CD4-positive, alpha-beta T cell treated with Interleukin-2 at 100 ng/mL for 4 hours (primary cell): ENCODE measurements at regions not wholly inside any gene's neighbourhood (a gene's known extent, or its start where the extent isn't known, plus 50 kb on each side); places are given as distances from the start of the nearest gene placed in this dataset.

ENCODE experiments used
- DNase-seq: peaks from one replicate; pipeline ENCODE4 v3.0.0-alpha.2; 2020; ENCODE audit warnings: low spot score

DNA sequence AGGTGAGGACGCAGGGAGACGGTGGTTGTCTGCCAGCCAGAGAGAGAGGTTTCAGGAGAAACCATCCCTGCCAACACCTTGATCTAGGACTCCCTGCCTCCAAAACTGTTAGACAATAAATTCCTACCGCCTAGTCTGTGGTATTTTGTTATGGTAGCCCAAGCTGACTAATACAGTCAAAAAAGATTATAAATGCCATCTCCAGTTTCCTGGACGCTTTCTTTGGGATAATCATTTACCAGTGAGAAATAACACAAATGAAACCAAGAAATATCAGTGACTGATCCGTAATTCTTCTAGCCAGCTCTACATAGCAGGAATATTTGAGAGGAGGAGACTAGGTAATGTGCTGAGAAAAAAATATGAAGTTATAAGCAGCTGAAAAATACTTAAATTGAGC is 707.8 kb upstream of the LMCD1 start:
- no peak for DNase-seq

DNA sequence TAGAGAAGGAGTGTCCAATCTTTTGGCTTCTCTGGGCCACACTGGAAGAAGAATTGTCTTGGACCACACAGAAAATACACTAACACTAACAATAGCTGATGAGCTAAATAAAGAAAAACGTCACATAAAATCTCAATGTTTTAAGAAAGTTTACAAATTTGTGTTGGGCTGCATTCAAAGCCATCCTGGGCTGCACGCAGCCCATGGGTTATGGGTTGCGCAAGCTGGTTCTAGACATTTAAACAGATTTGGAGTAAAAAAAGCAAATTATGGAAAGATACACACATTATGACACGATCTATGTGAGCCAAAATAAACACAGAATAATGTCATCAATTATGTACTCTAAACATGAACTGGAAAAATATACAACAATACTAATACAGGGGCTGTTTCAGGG is 703.3 kb upstream of the LMCD1 start:
- DNase-seq: no peak

DNA sequence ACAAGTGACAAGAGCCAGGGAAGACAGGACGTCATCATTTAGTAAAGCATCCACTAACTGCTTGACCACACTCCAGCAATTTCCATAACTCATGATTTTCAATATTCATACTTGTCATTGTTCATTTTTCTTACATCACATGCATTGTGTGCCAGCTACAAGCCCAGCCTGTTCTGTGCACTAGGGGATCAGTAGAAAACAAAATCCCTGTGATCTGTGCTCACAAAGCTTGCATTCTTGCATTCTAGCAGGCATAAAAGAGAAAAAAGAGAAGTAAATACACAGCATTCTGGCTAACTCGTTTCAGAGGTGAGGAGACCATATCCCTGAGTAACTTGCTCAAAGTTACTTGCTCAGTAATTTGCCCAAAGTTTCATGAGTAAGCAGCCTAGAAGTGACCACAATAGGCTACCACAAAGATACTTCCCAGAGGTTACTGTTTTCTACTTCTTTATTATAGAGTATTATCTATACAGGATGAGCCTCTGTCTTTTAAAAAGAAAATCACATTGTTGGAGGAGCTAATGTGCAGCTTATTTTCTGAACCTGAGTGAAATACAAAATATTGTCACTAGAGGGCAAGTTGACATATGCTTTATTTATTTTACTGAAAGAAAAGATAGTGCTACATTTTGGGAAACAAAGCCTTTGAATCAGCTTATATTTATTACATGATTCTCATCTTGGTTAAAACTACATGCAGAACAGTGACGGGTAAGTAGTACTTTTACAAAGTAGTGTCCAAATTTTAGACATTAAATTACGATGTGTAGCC is 701.4 kb upstream of the LMCD1 start:
- no peak for DNase-seq

DNA sequence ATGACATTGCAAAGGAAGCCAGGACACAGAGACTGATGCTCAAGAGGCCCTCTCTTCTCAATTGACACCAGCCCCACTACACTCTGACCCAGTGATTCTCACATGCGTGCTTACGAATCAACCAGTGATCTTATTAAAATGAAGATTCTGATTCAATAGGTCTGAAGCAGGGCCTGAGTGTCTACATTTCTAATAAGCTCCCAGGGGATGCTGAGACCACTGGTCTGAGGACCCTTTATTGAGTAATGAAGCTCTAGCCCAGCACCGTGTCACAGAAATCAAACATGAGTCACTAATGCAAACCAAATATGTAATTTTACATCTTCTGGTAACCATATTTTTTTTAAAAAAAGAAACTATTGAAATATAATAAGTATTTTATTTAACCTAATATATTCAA is 689.1 kb upstream of the LMCD1 start:
- DNase-seq: no peak

DNA sequence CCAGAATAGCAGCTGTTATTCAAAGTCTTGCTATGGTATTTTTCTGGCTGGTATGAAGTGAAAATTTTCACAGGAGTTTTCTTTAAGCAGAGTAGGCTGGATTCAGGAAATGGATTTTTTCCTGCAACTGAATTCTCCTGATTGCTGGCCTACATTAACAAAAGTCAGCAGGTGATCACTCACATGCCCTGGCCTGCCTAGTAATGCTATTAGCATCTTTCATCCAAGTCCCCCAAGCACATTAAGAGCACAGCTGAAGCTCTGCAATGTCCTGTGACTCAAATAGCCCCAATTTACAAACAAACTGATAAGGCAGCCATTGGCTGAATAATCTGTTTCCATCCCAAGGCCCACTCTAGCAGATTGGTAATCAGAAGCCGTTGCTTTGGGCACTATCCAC is 688.3 kb upstream of the LMCD1 start:
- DNase-seq: no peak

DNA sequence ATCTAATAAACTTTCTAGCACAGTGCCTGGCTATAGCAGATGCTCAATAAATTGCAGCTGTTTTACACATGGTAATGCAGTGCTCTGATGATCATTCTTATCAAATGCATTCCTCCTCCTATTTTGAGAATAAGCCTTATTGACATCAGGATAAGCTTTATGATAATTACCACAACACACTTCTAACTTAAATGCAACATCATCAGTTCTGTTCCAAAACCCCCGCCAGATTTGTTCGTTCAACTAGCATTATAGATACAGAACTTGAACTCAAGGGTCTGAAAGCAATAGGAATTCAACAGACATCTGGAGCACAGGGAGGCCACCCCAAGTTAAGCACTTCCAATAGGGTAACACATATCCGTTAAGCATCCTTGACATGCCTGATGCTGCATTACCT is 684.4 kb upstream of the LMCD1 start:
- no peak for DNase-seq

DNA sequence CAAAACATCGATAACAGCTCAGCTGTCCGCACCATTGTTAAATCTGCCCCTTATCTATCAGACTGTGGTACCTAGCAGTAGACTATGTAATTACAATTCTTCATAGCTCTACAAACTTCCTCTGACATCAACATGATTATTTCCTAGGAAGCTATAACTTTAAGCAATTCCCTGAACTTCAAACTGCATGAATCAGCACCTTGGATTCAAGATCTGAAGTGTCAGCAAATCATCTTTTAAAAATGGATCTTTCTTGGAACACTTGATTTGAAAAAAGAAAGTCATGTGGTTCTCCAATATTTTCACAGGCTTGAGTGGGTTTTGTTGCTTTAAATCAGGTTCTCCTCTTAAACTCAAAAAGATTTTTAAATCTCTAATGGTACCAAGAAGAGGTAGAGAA is 680.7 kb upstream of the LMCD1 start:
- no peak for DNase-seq

DNA sequence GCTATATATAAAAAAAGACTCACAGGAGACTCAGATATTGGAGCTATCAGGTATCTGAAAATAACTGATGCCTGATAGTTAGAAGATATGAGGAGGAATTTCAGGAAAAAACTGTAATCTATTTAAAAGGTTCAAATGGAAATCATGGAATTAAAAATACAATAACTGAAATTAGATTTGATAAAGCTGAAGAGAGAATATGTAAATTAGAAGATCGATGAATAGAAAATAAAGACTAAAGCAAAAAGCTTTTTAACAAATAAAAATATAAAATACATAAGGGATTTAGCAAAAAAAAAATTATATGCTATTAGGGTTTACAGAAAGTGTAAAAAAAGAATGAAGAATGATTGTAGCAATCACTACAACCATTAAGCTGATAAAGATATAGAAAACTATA is 679.8 kb upstream of the LMCD1 start:
- DNase-seq: no peak

DNA sequence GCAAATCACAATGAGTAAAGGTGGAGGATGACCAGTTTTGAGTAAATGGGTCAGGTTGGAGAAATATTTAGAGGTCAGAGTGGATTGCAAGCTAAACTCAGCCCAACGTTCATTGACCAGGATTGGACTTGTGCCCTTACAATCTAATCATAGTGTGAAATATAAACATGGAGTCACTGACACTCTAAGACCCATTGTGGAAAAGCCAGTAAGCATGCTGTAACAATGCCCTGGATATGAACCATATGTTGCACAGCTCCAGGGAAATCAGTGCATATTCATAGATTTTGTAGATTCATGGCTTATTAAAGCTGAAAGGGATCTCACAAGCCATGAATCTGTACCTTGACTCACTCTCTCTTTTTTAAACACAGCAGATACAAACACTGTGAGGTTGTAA is 660.2 kb upstream of the LMCD1 start:
- no peak for DNase-seq

DNA sequence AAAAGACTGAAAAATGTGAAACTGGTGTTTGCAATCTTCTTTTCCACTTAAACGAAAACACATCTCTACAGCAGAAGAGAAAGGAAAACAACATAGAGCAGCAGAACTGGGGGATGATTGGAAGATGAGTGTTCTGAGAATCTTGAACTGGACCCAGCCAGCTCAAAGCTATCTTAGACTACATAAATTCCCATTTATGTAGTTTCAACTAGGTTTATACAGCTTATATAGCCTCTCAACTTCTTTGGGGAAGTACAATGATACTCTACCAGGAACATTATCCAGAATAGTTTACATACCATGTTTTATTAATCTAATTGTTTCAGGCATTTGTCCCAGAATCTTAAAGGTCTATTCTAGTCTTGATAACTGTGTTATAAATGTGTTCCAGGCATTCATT is 658.2 kb upstream of the LMCD1 start:
- DNase-seq: no peak

DNA sequence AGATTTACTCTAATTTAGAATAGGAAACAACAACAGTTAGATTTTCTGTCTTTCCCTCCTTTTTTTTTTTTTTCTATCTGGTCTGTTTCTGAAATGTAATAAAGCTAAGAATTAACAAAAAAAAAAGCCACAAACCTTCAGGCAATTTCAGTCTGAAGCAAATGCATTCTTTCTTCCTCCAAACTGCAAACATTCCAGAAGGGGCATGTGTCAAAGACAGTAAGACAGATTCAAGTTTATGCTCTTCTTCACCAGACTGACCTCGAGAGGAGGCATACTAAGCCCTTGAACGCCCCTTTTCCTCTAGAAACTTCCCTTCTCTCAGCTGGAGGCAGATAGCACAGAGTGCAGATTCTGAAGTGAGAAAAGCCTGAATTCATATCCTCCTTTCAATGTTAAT is 654.6 kb upstream of the LMCD1 start:
- DNase-seq: no peak

DNA sequence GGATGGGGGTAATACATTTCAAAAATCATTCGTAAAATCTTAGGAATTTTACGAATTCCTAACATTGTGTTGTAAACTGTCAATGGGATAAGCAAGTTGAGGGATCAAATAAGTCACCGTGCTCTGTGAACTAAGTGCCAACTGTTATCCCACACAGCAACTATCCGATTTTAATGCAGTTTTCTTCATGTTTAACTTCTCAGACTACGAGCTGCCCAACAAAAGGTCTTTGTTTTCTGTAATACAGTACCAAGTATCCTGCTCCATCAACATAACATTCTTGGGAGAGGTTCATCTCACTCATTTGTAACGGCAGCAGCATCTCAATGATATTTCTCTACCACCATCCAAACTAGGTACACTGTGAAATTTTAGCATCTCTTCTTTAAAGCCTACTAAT is 654.1 kb upstream of the LMCD1 start:
- DNase-seq: no peak

DNA sequence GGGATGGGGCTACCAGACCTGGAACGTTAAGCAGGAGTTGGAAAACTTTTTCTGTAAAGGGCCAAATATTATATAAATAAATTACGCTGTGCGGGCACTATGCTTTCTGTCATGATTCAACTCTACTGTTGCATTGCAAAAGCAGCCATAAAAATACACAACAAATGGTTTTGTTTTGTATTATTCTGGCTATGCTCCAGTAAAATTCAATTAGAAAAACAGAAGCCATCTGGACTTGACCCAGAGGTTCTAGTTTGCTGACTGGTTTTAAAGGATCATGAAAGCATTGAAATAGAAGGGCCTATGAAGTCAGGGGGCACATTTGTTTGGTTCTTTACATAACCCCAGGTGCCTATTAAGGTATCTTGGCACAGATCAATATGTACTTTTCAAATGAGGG is 647.4 kb upstream of the LMCD1 start:
- DNase-seq: no peak

DNA sequence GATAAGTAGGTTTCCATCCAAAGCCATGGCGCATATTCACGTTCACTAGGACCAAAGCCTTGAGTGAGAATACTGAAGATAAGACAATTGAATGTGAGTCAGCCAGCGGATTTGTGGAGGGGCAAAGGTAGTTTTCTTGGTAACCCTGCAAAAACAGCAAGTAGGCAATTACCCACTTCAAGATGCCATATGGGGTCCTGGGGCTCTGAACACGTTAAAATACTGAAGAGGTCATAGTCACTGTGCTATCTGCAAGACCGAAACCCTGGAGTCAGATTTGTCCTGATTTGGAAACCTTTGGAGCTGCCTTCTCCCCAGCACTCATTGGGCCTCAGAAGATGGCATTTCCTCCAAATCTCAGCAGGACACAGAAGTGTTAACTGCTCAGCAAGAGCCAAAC is 646.9 kb upstream of the LMCD1 start:
- DNase-seq: no peak

DNA sequence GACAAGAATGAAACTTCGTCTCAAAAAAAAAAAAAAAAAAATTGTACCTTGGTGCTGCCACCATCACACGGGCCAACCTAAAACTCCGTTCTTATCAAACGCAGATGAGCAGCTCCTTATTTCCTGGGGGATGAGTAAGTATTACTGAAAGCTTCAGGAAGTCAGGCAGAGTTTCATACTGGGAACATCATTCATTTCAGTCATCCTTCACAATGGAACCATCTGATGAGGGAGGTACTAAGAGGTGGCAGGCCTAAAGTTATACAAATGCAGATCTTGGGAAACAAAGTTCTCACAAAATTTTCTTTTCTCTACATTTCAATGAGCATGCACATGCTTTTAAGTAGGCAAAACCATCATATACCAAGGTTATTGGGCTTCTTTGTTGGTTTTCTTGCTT is 636.0 kb upstream of the LMCD1 start:
- no peak for DNase-seq

DNA sequence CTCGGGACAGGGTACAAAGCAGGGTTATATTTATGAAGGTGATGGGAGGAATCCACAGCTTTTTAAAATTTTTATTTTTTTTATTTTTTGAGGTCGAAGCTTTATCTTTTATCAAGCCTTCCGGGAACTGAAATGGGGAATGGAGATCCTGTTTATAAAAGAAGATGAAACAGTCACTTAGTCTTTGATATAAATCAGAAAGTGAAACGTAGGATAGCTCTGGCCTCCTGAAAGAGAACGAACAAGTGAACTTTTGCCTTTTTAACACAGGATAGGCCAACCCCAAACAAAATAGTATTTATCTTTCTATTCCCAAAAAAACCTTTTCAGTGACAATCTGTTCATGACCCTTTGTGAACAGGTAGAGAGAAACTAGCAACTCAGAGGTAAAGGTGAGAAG is 634.0 kb upstream of the LMCD1 start:
- DNase-seq: no peak

DNA sequence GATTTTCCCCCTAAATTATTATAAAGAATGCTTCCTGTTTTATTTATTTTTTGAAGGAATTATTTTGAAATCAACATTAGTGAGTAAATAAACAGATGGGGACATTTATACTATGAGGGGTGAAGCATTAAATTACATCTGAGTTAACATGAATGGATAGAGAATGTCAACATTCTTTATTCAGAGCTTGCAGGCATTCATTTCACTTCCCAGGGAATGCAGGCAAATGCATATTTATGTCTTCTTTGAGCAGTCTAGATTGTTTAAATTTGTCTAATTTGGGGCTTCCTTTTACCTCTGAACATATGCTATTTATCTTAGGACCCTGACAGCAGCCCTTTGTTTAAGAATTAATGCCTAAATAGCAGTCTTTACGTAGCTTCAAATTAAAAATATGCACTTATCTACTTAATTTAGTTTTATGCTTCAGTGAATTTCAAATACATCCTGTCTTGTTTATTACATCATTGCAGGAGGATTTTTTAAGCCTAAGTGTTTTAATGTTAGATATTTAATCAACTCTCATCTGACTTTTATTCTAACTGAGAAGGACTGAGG is 630.5 kb upstream of the LMCD1 start:
- DNase-seq: no peak

DNA sequence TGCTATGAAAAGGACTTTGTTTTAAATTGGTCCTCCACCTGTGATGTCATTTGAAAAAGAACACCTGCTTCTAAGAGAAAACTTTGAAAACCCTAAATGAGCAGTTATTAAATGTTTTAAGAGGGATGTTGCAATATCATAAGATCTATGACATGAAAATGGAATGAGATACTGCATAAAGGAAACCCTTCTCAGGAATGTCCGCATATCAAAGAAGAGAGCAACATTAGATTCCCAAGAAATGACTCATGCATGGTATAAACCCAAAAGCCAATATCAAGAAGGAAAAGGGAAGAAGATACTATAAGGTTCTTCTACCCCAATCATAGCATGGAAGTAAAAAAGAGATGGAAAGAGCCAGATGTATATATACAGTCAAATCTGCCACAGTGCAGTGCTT is 627.5 kb upstream of the LMCD1 start:
- no peak for DNase-seq

DNA sequence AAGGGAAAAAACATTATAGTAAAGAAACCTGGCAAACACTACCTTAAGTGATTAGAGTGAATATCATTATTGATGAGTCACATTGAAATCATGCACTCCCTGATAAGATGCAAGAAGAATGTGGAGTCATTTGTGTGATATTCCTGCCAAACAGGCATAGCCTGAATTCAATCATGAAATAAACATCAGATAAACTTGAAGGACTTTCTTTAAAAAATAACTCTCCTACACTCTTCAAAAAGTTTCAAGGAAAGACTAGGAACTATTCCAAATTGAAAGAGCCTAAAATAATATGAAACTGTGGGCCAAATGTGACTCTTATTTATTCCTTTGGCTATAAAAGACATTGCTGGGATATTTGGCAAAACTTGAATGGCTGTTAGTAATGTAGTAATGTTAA is 625.7 kb upstream of the LMCD1 start:
- no peak for DNase-seq

DNA sequence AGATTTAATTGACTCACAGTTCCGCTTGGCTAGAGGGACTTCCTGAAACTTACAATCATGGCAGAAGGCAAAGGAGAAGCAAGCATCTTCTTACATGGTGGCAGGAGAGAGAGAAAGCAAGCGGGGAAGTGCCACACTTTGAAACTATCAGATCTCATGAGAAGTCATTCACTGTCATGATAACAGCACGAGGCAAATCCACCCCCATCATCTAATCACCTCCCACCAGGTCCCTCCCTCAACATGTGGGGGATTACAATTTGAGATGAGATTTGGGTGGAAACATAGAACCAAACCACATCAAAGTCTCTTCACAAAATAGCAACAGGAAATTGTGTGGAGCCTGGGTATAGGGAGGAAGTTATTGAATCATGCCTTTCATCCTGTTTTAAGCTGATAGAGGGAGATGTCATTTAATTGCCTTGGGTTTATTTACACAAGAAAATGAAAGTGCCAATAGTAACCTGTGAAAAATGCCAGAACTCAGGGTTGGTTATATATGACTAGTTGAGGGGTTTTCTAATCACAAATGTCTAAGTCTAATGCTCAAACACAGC is 624.8 kb upstream of the LMCD1 start:
- peak; percentile 56 for DNase-seq

DNA sequence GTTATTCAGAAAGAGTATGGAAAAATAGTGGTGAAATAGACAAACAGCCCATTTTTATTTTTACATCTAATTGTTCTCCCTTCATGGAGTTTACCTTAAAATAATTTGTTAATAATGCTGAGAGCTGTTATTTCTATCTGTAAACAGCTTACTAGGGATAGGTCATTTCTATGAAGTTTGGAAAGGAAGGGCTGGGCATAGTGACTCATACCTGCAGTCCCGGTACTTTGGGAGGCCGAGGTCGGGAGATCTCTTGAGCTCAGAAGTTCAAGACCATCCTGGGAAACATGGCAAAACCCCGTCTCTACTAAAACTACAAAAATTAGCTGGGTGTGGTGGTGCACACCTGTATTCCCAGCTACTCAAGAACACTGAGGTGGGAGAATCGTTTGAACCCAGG is 624.3 kb upstream of the LMCD1 start:
- DNase-seq: no peak

DNA sequence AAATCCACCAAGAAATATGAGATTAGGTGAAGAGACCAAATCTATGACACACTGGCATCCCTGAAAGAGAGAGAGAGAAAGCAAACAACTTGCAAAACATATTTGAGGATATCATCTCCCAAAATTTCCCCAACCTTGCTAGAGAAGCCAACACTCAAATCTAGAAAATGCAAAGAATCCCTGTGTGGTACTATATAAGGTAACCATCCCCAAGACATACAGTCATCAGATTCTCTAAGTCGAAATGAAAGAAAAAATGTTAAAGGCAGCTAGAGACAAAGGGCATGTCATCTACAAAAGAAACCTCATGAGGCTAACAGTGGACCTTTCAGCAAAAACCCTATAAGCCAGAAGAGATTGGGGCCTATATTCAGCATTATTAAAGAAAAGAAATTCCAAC is 622.1 kb upstream of the LMCD1 start:
- no peak for DNase-seq

DNA sequence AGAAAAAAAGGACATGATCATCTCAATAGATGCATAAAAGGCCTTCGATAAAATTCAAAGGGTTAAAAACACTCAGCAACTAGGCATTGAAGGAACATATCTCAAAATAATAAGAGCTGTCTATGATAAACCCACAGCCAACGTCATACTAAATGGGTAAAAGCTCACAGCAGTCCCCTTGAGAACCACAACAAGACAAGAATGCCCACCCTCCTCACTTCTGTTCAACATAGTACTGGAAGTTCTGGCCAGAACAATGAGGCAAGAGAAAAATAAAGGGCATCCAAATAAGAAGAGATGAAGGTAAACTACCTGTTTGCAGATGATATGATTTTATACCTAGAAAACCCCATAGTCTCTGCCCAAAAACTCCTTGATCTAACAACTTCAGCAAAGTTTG is 619.7 kb upstream of the LMCD1 start:
- DNase-seq: no peak

DNA sequence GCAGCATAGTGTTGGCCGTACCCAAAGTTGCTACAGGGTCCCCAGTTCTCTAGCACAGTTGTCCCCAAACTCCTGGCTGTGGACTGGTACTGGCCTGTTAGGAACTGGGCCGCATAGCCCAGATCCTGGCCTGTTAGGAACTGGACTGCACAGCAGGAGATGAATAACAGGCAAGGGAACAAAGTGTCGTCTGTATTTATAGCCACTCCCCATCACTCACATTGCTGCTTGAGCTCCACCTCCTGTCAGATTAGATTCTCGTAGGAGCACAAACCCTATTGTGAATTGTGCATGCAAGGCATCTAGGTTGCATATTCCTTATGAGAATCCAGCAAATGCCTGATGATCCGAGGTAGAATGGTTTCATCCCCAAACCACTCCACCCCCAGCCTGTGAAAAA is 604.0 kb upstream of the LMCD1 start:
- no peak for DNase-seq
